H1 (cell line): ENCODE measurements at regions not wholly inside any gene's neighbourhood (a gene's known extent, or its start where the extent isn't known, plus 50 kb on each side); places are given as distances from the start of the nearest gene placed in this dataset.

Experiments used
- CTCF ChIA-PET: fragments of 300-600 bp; sonication (Branson Sonifier 250); formaldehyde crosslinking; loops from one replicate; lab custom pipeline; 2021; ENCODE audit not compliant: partially characterized antibody; lab: Charles Lee
- POLR2A ChIA-PET: fragments of 300-600 bp; sonication (Branson Sonifier 250); formaldehyde crosslinking; loops from one replicate; lab custom pipeline; 2021; ENCODE audit warnings: inconsistent platforms; ENCODE audit not compliant: partially characterized antibody; lab: Charles Lee
- DNase-seq, 2 experiments: peaks; one replicate each; pipeline versions ENCODE4 v3.0.0 to v3.0.0-alpha.2; 2010 to 2022; ENCODE audit warnings: low spot score in 2 of 2, low read depth in 1 of 2, mixed read lengths in 1 of 2
- FAIRE-seq: peaks from 2 replicates; lab custom pipeline; 2011; peaks lifted over from hg19 to GRCh38; lab: Jason Lieb, UNC
- H2AFZ ChIP-seq: 2 replicates; pipeline ENCODE4 v1.8.1; 2012; ENCODE audit warnings: low read length, inconsistent platforms
- H2AK5ac ChIP-seq: 2 replicates; pipeline ENCODE4 v1.6.1; 2013; ENCODE audit warnings: low read depth, low read length
- H2BK120ac ChIP-seq: replicated peaks from 2 replicates; pipeline ENCODE3; 2013; ENCODE audit warnings: low read depth, low read length, inconsistent platforms
- H2BK12ac ChIP-seq: 2 replicates; pipeline ENCODE4 v1.6.1; 2013; ENCODE audit warnings: low read depth, low read length
- H2BK15ac ChIP-seq: 2 replicates; pipeline ENCODE4 v1.6.1; 2013; ENCODE audit warnings: low read length
- H2BK20ac ChIP-seq: 2 replicates; pipeline ENCODE4 v1.6.1; 2013; ENCODE audit warnings: low read length
- H2BK5ac ChIP-seq: 2 replicates; pipeline ENCODE4 v1.6.1; 2013; ENCODE audit warnings: low read depth, low read length
- H3K14ac ChIP-seq: 2 replicates; pipeline ENCODE4 v1.6.1; 2013; ENCODE audit warnings: inconsistent platforms; ENCODE audit not compliant: insufficient read length
- H3K18ac ChIP-seq: 2 replicates; pipeline ENCODE4 v1.6.1; 2013; ENCODE audit warnings: low read length; ENCODE audit errors: extremely low read depth
- H3K23ac ChIP-seq: 2 replicates; pipeline ENCODE4 v1.6.1; 2013; ENCODE audit warnings: inconsistent platforms; ENCODE audit not compliant: insufficient read length
- H3K23me2 ChIP-seq: 2 replicates; pipeline ENCODE4 v1.6.1; 2013; ENCODE audit warnings: low read depth, low read length
- H3K27ac ChIP-seq: 2 replicates; pipeline ENCODE4 v1.6.1; 2011; ENCODE audit warnings: low read depth, low read length, inconsistent platforms
- H3K27me3 ChIP-seq, 4 experiments: replicated peaks in 1 of 4; 1 replicate in 1 of 4; 2 replicates in 3 of 4; pipeline versions ENCODE4 v1.6.1 to v1.8.1; 2011 to 2013; ENCODE audit warnings: low read length in 3 of 4, mild to moderate bottlenecking in 3 of 4, inconsistent platforms in 2 of 4, mixed read lengths in 2 of 4, moderate library complexity in 1 of 4; ENCODE audit not compliant: control insufficient read depth in 3 of 4, insufficient read depth in 3 of 4; ENCODE audit errors: extremely low read depth in 1 of 4
- H3K36me3 ChIP-seq, 4 experiments: 2 replicates each; pipeline versions ENCODE4 v1.6.1 to v1.8.1; 2011 to 2013; ENCODE audit warnings: mild to moderate bottlenecking in 4 of 4, low read length in 3 of 4, moderate library complexity in 2 of 4, control low read depth in 1 of 4, inconsistent platforms in 1 of 4; ENCODE audit not compliant: insufficient read depth in 4 of 4, control insufficient read depth in 2 of 4
- H3K4ac ChIP-seq: replicated peaks from 2 replicates; pipeline ENCODE3; 2013; ENCODE audit warnings: low read length, low read depth, mixed read lengths, inconsistent platforms; ENCODE audit not compliant: insufficient read length
- H3K4me1 ChIP-seq, 4 experiments: replicated peaks in 1 of 4; 1 replicate in 1 of 4; 2 replicates in 3 of 4; pipeline versions ENCODE4 v1.6.1 to v1.8.1; 2011 to 2013; ENCODE audit warnings: low read length in 3 of 4, inconsistent platforms in 2 of 4, mixed read lengths in 1 of 4; ENCODE audit not compliant: insufficient read depth in 4 of 4, control insufficient read depth in 3 of 4
- H3K4me2 ChIP-seq, 2 experiments: 2 replicates each; pipeline versions ENCODE4 v1.6.1 to v1.8.1; 2011 to 2013; ENCODE audit warnings: low read depth in 2 of 2, low read length in 2 of 2, control low read depth in 1 of 2, inconsistent platforms in 1 of 2, mild to moderate bottlenecking in 1 of 2; ENCODE audit not compliant: insufficient read depth in 1 of 2
- H3K4me3 ChIP-seq, 4 experiments: fragments of 200-600, 300-600 bp in 1 of 4; sonication (generic), shearing (Covaris generic), sonication (Bioruptor Twin) in 1 of 4; 2 replicates each; pipeline versions ENCODE4 v1.5.1 to v1.8.1; 2011 to 2016; ENCODE audit warnings: low read length in 4 of 4, low read depth in 3 of 4, control low read depth in 2 of 4, inconsistent platforms in 2 of 4, mild to moderate bottlenecking in 2 of 4, mixed read lengths in 1 of 4, moderate library complexity in 1 of 4; ENCODE audit not compliant: insufficient read depth in 2 of 4; ENCODE audit errors: extremely low read depth in 1 of 4
- H3K56ac ChIP-seq: replicated peaks from 2 replicates; pipeline ENCODE3; 2013; ENCODE audit warnings: low read depth, mild to moderate bottlenecking, mixed read lengths, low read length, inconsistent platforms; ENCODE audit not compliant: insufficient read length
- H3K79me1 ChIP-seq: 2 replicates; pipeline ENCODE4 v1.6.1; 2013; ENCODE audit warnings: low read depth, low read length, control low read depth
- H3K79me2 ChIP-seq, 2 experiments: 2 replicates each; pipeline versions ENCODE4 v1.6.1 to v1.8.1; 2012 to 2013; ENCODE audit warnings: low read length in 2 of 2, mild to moderate bottlenecking in 2 of 2, inconsistent platforms in 1 of 2; ENCODE audit not compliant: insufficient read depth in 2 of 2, control insufficient read depth in 1 of 2
- H3K9ac ChIP-seq, 4 experiments: replicated peaks in 1 of 4; 1 replicate in 1 of 4; 2 replicates in 3 of 4; pipeline versions ENCODE4 v1.6.1 to v1.8.1; 2011 to 2013; ENCODE audit warnings: low read depth in 3 of 4, low read length in 3 of 4, control low read depth in 2 of 4, mild to moderate bottlenecking in 2 of 4, moderate library complexity in 2 of 4, inconsistent platforms in 1 of 4; ENCODE audit errors: extremely low read depth in 1 of 4
- H3K9me3 ChIP-seq, 2 experiments: 2 replicates each; pipeline versions ENCODE4 v1.6.1 to v1.8.1; 2012 to 2013; ENCODE audit warnings: mild to moderate bottlenecking in 2 of 2, moderate library complexity in 2 of 2, control low read depth in 1 of 2, inconsistent platforms in 1 of 2, low read depth in 1 of 2, low read length in 1 of 2, mixed read lengths in 1 of 2; ENCODE audit not compliant: insufficient read depth in 2 of 2
- H4K20me1 ChIP-seq, 2 experiments: replicated peaks in 1 of 2; 2 replicates each; pipeline versions ENCODE3 to v1.8.1; 2011 to 2013; ENCODE audit warnings: inconsistent platforms in 2 of 2, low read length in 2 of 2, mild to moderate bottlenecking in 1 of 2; ENCODE audit not compliant: insufficient read depth in 2 of 2, control insufficient read depth in 1 of 2
- H4K5ac ChIP-seq: 2 replicates; pipeline ENCODE4 v1.6.1; 2013; ENCODE audit warnings: low read length, low read depth, mixed read lengths, inconsistent platforms; ENCODE audit not compliant: insufficient read length
- H4K8ac ChIP-seq: 2 replicates; pipeline ENCODE4 v1.8.0; 2013; ENCODE audit warnings: mild to moderate bottlenecking, moderate library complexity, low read length, inconsistent platforms; ENCODE audit not compliant: insufficient read depth; ENCODE audit errors: extremely low read depth
- H4K91ac ChIP-seq: replicated peaks from 2 replicates; pipeline ENCODE3; 2013; ENCODE audit warnings: low read length, mixed read lengths, inconsistent platforms; ENCODE audit not compliant: insufficient read length
- BACH1 ChIP-seq: IDR thresholded peaks from 2 replicates; pipeline ENCODE4 v1.6.1; 2012; ENCODE audit warnings: low read length, improper control_type of control experiment
- GABPA ChIP-seq: IDR thresholded peaks from 2 replicates; pipeline ENCODE4 v1.6.1; 2011; ENCODE audit warnings: mild to moderate bottlenecking, low read length, moderate library complexity, borderline replicate concordance; ENCODE audit not compliant: insufficient read depth
- KDM4A ChIP-seq: IDR thresholded peaks from one replicate; pipeline ENCODE4 v1.7.1; 2012; ENCODE audit warnings: low read depth, mild to moderate bottlenecking, moderate library complexity, low read length, inconsistent platforms; ENCODE audit not compliant: severe bottlenecking
- KDM5A ChIP-seq: fragments of 200-600 bp; IDR thresholded peaks from 2 replicates; pipeline ENCODE4 v1.7.1; 2012; ENCODE audit warnings: mild to moderate bottlenecking, low read length, inconsistent platforms, mixed read lengths
- MAFK ChIP-seq: IDR thresholded peaks from 2 replicates; pipeline ENCODE4 v1.6.1; 2012; ENCODE audit warnings: low read depth, mild to moderate bottlenecking, improper control_type of control experiment, low read length
- NRF1 ChIP-seq: IDR thresholded peaks from 2 replicates; pipeline ENCODE4 v1.6.1; 2011; ENCODE audit warnings: mild to moderate bottlenecking, low read depth, low read length, improper control_type of control experiment
- POLR2AphosphoS5 ChIP-seq: IDR thresholded peaks from 2 replicates; pipeline ENCODE4 v1.6.1; 2011; ENCODE audit warnings: low read depth, low read length
- RBBP5 ChIP-seq: IDR thresholded peaks from 2 replicates; pipeline ENCODE4 v1.7.1; 2012; ENCODE audit warnings: low read depth, mild to moderate bottlenecking, inconsistent platforms, low read length, moderate library complexity, borderline replicate concordance
- RXRA ChIP-seq: IDR thresholded peaks from 2 replicates; pipeline ENCODE4 v1.6.1; 2011; ENCODE audit warnings: low read depth, mild to moderate bottlenecking, low read length, moderate library complexity; ENCODE audit not compliant: insufficient read depth
- SAP30 ChIP-seq: fragments of 300-600 bp; sonication (generic); IDR thresholded peaks from 2 replicates; pipeline ENCODE4 v1.7.1; 2012; ENCODE audit warnings: low read length, moderate library complexity, mild to moderate bottlenecking, inconsistent platforms; ENCODE audit not compliant: insufficient read depth, insufficient replicate concordance
- SIN3A ChIP-seq, 2 experiments: IDR thresholded peaks in 1 of 2; conservative IDR thresholded peaks in 1 of 2; 2 replicates each; pipeline ENCODE4 v1.6.1; 2011 to 2012; ENCODE audit warnings: low read length in 2 of 2, improper control_type of control experiment in 1 of 2, low read depth in 1 of 2, mild to moderate bottlenecking in 1 of 2
- SP1 ChIP-seq: IDR thresholded peaks from 2 replicates; pipeline ENCODE4 v1.6.1; 2011; ENCODE audit warnings: low read depth, low read length
- SP2 ChIP-seq: IDR thresholded peaks from 2 replicates; pipeline ENCODE4 v1.6.1; 2012; ENCODE audit warnings: mild to moderate bottlenecking, low read length, inconsistent platforms
- SP4 ChIP-seq: IDR thresholded peaks from 2 replicates; pipeline ENCODE4 v1.6.1; 2012; ENCODE audit warnings: low read length, inconsistent platforms
- TBP ChIP-seq: IDR thresholded peaks from 2 replicates; pipeline ENCODE4 v1.6.1; 2011; ENCODE audit warnings: low read depth, low read length, improper control_type of control experiment
- WGBS, 2 experiments: shearing (Covaris generic) in 1 of 2; methylation state at CpG; one replicate each; pipeline versions ENCODE4 v1.1.6 to v1.1.7; 2013 to 2015; ENCODE audit warnings: low lambda C conversion rate in 2 of 2, mixed read lengths in 2 of 2, inconsistent platforms in 1 of 2, low coverage in 1 of 2, missing lambda C conversion rate in 1 of 2; ENCODE audit not compliant: insufficient replicate concordance in 2 of 2, insufficient coverage in 1 of 2, insufficient read length in 1 of 2; ENCODE audit errors: extremely low coverage in 1 of 2, missing lambda C conversion rate in 1 of 2; 5-methylcytosine and 5-hydroxymethylcytosine counted together

DNA sequence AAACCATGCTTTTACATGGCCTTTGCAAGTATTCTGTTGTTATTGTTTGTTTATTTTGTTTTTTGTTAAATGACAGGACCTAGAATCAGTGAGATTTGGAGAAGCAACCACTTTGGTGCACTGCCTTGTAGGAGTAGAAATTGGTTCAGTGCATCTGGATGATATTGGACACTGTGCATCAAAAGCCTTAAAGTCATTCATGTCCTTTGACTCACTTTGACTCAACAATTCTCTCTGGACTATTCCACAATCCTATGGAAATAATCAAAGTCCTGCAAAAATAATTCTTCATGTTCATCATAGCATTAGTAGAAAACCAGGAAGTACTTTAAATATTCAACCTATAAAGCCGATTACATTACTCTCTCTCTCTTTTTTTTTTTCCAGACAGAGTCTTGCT lies 224.8 kb downstream of the ABHD5 start:
- POLR2A ChIA-PET = no interaction called here
- Histone ChIP-seq H3K23me2 (no peaks in the 10 kb centered on the region), H3K36me3 (no peaks in the 10 kb centered on the region), H4K8ac (no peak overlapping the region), H3K79me2 (no peaks in the 10 kb centered on the region), H3K79me1 (no peaks in the 10 kb centered on the region; the same call in 1 of the 2 replicates), H4K91ac (no peak overlapping the region), H3K18ac (no peak overlapping the region), H3K4me1 (no peaks in the 10 kb centered on the region), H2BK20ac (no peak overlapping the region), H2AFZ (no peak overlapping the region), H3K23ac (no peak overlapping the region), H2AK5ac (no peak overlapping the region), H4K20me1 (no peaks in the 10 kb centered on the region), H3K4ac (no peak overlapping the region), H4K5ac (no peak overlapping the region), H3K4me2 (no peak overlapping the region), H3K9ac (no peak overlapping the region), H3K9me3 (no peaks in the 10 kb centered on the region), H3K27ac (no peak overlapping the region), H3K14ac (no peak overlapping the region), H3K56ac (no peak overlapping the region), H3K4me3 (no peak overlapping the region), H2BK120ac (no peak overlapping the region), H2BK12ac (no peak overlapping the region), H2BK5ac (no peak overlapping the region), H3K27me3 (no peaks in the 10 kb centered on the region), H2BK15ac (no peak overlapping the region)
- CTCF ChIA-PET = no interaction called here
- FAIRE-seq (no peak), DNase-seq (no peak)
- 100% methylated on average over 1 of the region's 1 CpG; no CpG with 5 or more reads in 1 of the 2 experiments for WGBS, 2 experiments
- no peak for TF ChIP-seq BACH1
- TF ChIP-seq SAP30 = no peak
- no peak for TF ChIP-seq SIN3A (conservative IDR thresholded peaks at IDR 0.05 in 1 of 2, IDR thresholded peaks at IDR 0.05 in 1 of 2; ENCODE audit: low read depth in 1 of 2, low read length in 2 of 2)
- TF ChIP-seq KDM4A = no peak
- no peak for TF ChIP-seq MAFK
- TF ChIP-seq GABPA = no peak
- TF ChIP-seq SP1 = no peak
- no peak for TF ChIP-seq RBBP5
- TF ChIP-seq SP4 = no peak
- TF ChIP-seq SP2 = no peak
- no peak for TF ChIP-seq TBP
- TF ChIP-seq POLR2AphosphoS5 = no peak
- TF ChIP-seq NRF1 = no peak
- TF ChIP-seq RXRA = no peak
- TF ChIP-seq KDM5A = no peak
